CD14-positive monocyte (primary cell): ENCODE measurements at regions not wholly inside any gene's neighbourhood (a gene's known extent, or its start where the extent isn't known, plus 50 kb on each side); places are given as distances from the start of the nearest gene placed in this dataset.

Experiments used
- DNase-seq, 3 donors: peaks; one replicate each; pipeline ENCODE4 v3.0.0-alpha.2; 2011 to 2022
- H2AFZ ChIP-seq: 2 replicates; pipeline ENCODE4 v1.6.0; 2012; ENCODE audit warnings: mild to moderate bottlenecking, low read depth, low read length, inconsistent platforms; ENCODE audit not compliant: insufficient read depth, poor library complexity, severe bottlenecking
- H3K27ac ChIP-seq, 2 donors: 1 replicate in 1 of 2; 2 replicates in 1 of 2; pipeline ENCODE4 v1.5.1; 2012 to 2013; ENCODE audit warnings: low read length in 2 of 2, control low read depth in 1 of 2, inconsistent platforms in 1 of 2, low read depth in 1 of 2, mild to moderate bottlenecking in 1 of 2
- H3K27me3 ChIP-seq, 2 donors: one replicate each; pipeline versions ENCODE4 v1.6.0 to v1.6.1; 2011 to 2013; ENCODE audit warnings: low read length in 2 of 2; ENCODE audit not compliant: control insufficient read depth in 2 of 2, insufficient read depth in 2 of 2
- H3K36me3 ChIP-seq, 2 donors: replicated peaks in 1 of 2; 1 replicate in 1 of 2; 2 replicates in 1 of 2; pipeline versions ENCODE4 v1.5.1 to v1.6.1; 2012 to 2013; ENCODE audit warnings: low read length in 2 of 2, control low read depth in 1 of 2, inconsistent platforms in 1 of 2, mild to moderate bottlenecking in 1 of 2; ENCODE audit not compliant: insufficient read depth in 2 of 2, control insufficient read depth in 1 of 2
- H3K4me1 ChIP-seq, 2 donors: 1 replicate in 1 of 2; 2 replicates in 1 of 2; pipeline versions ENCODE4 v1.5.1 to v1.6.1; 2012 to 2013; ENCODE audit warnings: low read length in 2 of 2, control low read depth in 1 of 2, inconsistent platforms in 1 of 2, mild to moderate bottlenecking in 1 of 2, moderate library complexity in 1 of 2; ENCODE audit not compliant: insufficient read depth in 2 of 2, control insufficient read depth in 1 of 2
- H3K4me2 ChIP-seq: replicated peaks from 2 replicates; pipeline ENCODE3; 2012; ENCODE audit warnings: low read length, moderate library complexity, mild to moderate bottlenecking; ENCODE audit not compliant: poor library complexity, severe bottlenecking; ENCODE audit errors: extremely low read depth
- H3K4me3 ChIP-seq, 3 experiments: fragments of 200-600 bp in 1 of 3; sonication (generic) in 1 of 3; replicated peaks in 1 of 3; 1 replicate in 2 of 3; 2 replicates in 1 of 3; pipeline ENCODE4 v1.5.1; 2011 to 2013; ENCODE audit warnings: low read length in 3 of 3, mild to moderate bottlenecking in 3 of 3, control low read depth in 2 of 3, low read depth in 2 of 3, inconsistent platforms in 1 of 3, moderate library complexity in 1 of 3
- H3K79me2 ChIP-seq: 2 replicates; pipeline ENCODE4 v1.6.0; 2012; ENCODE audit warnings: mild to moderate bottlenecking, control low read depth, inconsistent platforms, low read length, moderate library complexity; ENCODE audit not compliant: insufficient read depth
- H3K9ac ChIP-seq: 2 replicates; pipeline ENCODE4 v1.6.0; 2017; ENCODE audit warnings: low read length, mild to moderate bottlenecking; ENCODE audit not compliant: insufficient read depth, poor library complexity, severe bottlenecking
- H3K9me3 ChIP-seq, 2 donors: replicated peaks in 1 of 2; 1 replicate in 1 of 2; 2 replicates in 1 of 2; pipeline versions ENCODE4 v1.5.1 to v1.6.1; 2012 to 2013; ENCODE audit warnings: low read length in 2 of 2, control low read depth in 1 of 2; ENCODE audit not compliant: control insufficient read depth in 1 of 2, insufficient read depth in 1 of 2
- H4K20me1 ChIP-seq: 2 replicates; pipeline ENCODE4 v1.6.0; 2012; ENCODE audit warnings: mild to moderate bottlenecking, low read length, control low read depth, moderate library complexity; ENCODE audit not compliant: insufficient read depth
- H3K27ac Mint-ChIP-seq, 7 donors: one replicate each; pipeline ENCODE4 v1.8.0; 2020; ENCODE audit warnings: mild to moderate bottlenecking in 7 of 7, mixed read lengths in 7 of 7, moderate library complexity in 6 of 7, inconsistent platforms in 2 of 7
- H3K27me3 Mint-ChIP-seq, 3 donors: one replicate each; pipeline ENCODE4 v1.8.0; 2021 to 2022; ENCODE audit warnings: low read depth in 3 of 3, mild to moderate bottlenecking in 3 of 3, mixed read lengths in 3 of 3, moderate library complexity in 3 of 3, inconsistent platforms in 1 of 3
- H3K36me3 Mint-ChIP-seq, 2 donors: one replicate each; pipeline ENCODE4 v1.8.0; 2020; ENCODE audit warnings: mixed read lengths in 2 of 2, inconsistent platforms in 1 of 2, mild to moderate bottlenecking in 1 of 2
- H3K4me1 Mint-ChIP-seq: one replicate; pipeline ENCODE4 v1.8.0; 2020; ENCODE audit warnings: mild to moderate bottlenecking, mixed read lengths
- H3K4me3 Mint-ChIP-seq, 2 donors: one replicate each; pipeline ENCODE4 v1.8.0; 2020; ENCODE audit warnings: mild to moderate bottlenecking in 2 of 2, mixed read lengths in 2 of 2, moderate library complexity in 1 of 2
- H3K9me3 Mint-ChIP-seq, 7 donors: one replicate each; pipeline ENCODE4 v1.8.0; 2020 to 2022; ENCODE audit warnings: mixed read lengths in 7 of 7, mild to moderate bottlenecking in 6 of 7, moderate library complexity in 6 of 7, inconsistent platforms in 2 of 7
- WGBS: methylation state at CpG from one replicate; pipeline ENCODE4 v1.1.5; 2013; ENCODE audit warnings: missing lambda C conversion rate; ENCODE audit not compliant: insufficient coverage; 5-methylcytosine and 5-hydroxymethylcytosine counted together
- intact Hi-C, 2 donors: fragments of 100-400 bp; cut with micrococcal nuclease; formaldehyde crosslinking; loops; one replicate each; pipeline versions ENCODE4 v1.15.0 to v1.15.1; 2023
- TF ChIP-seq, protein P1 (sequence below): fragments of 200-600 bp; IDR thresholded peaks from one replicate; pipeline ENCODE4 v1.8.0; 2022; ENCODE audit warnings: antibody characterized with exemption, mild to moderate bottlenecking

DNA sequence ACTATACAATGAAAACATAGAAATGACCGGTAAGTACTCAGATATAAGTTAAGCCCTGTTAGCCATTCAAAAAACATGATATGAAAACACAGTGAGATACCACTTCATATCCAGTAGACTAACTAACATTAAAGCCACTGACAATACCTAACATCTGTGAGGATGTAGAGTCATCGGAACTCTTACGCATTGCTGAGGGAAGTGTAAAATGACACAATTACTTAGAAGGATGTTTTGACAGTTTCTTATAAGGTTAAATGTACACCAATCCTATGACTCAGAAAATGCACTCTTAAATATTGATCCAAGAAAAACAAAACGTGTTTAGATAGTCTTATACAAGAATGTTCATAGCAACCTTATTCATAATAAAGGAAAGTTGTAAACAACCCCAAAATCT, 782.9 kb downstream of the BCL11B start:
- Histone ChIP-seq H3K4me2 (no peak overlapping the region), H3K27me3 (no peaks in the 10 kb centered on the region), H3K9ac (no peak overlapping the region), H3K4me3 (no peak overlapping the region), H2AFZ (no peak overlapping the region), H3K4me1 (no peaks in the 10 kb centered on the region), H3K36me3 (no peaks in the 10 kb centered on the region), H3K9me3 (no peaks in the 10 kb centered on the region), H4K20me1 (no peaks in the 10 kb centered on the region), H3K79me2 (no peaks in the 10 kb centered on the region), H3K27ac (no peak overlapping the region)
- peaks cover 0 to 5% (median 2%) of the 10 kb centered on the region in 7 donors for H3K9me3 Mint-ChIP-seq
- TF ChIP-seq, protein P1, sequence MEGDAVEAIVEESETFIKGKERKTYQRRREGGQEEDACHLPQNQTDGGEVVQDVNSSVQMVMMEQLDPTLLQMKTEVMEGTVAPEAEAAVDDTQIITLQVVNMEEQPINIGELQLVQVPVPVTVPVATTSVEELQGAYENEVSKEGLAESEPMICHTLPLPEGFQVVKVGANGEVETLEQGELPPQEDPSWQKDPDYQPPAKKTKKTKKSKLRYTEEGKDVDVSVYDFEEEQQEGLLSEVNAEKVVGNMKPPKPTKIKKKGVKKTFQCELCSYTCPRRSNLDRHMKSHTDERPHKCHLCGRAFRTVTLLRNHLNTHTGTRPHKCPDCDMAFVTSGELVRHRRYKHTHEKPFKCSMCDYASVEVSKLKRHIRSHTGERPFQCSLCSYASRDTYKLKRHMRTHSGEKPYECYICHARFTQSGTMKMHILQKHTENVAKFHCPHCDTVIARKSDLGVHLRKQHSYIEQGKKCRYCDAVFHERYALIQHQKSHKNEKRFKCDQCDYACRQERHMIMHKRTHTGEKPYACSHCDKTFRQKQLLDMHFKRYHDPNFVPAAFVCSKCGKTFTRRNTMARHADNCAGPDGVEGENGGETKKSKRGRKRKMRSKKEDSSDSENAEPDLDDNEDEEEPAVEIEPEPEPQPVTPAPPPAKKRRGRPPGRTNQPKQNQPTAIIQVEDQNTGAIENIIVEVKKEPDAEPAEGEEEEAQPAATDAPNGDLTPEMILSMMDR = no peak
- H3K4me1 Mint-ChIP-seq = no peaks in the 10 kb centered on the region
- peaks cover 0 to 2% (median 0%) of the 10 kb centered on the region in 3 donors for H3K27me3 Mint-ChIP-seq
- no peak overlapping the region for H3K4me3 Mint-ChIP-seq
- H3K36me3 Mint-ChIP-seq = no peaks in the 10 kb centered on the region
- DNase-seq = no peak
- WGBS = no CpG with 5 or more reads among the region's 4 CpGs
- intact Hi-C loops = no loop called here
- H3K27ac Mint-ChIP-seq = no peak overlapping the region

GRCh38 chr14:98494582-98494981, 777.4 kb downstream of the BCL11B start:
- no peaks in the 10 kb centered on the region for H3K4me1 Mint-ChIP-seq
- Histone ChIP-seq H3K4me2 (no peak overlapping the region), H3K9ac (no peak overlapping the region), H3K4me1 (no peaks in the 10 kb centered on the region), H4K20me1 (no peaks in the 10 kb centered on the region), H3K27me3 (no peaks in the 10 kb centered on the region), H3K36me3 (no peaks in the 10 kb centered on the region), H3K4me3 (no peak overlapping the region), H3K79me2 (no peaks in the 10 kb centered on the region), H3K9me3 (no peaks in the 10 kb centered on the region), H3K27ac (no peak overlapping the region), H2AFZ (no peak overlapping the region)
- DNase-seq = no peak
- intact Hi-C loops = no loop called here
- no peaks in the 10 kb centered on the region for H3K27me3 Mint-ChIP-seq
- TF ChIP-seq, protein P1 = no peak
- peaks cover 1 to 6% (median 3%) of the 10 kb centered on the region in 7 donors for H3K9me3 Mint-ChIP-seq
- H3K36me3 Mint-ChIP-seq = no peaks in the 10 kb centered on the region
- WGBS = no CpG with 5 or more reads among the region's 5 CpGs
- no peak overlapping the region for H3K4me3 Mint-ChIP-seq
- H3K27ac Mint-ChIP-seq = no peak overlapping the region
